SK-N-SH (cell line): ENCODE measurements at regions not wholly inside any gene's neighbourhood (a gene's known extent, or its start where the extent isn't known, plus 50 kb on each side); places are given as distances from the start of the nearest gene placed in this dataset.

Experiments
- CTCF ChIA-PET: fragments of 300-600, 350-600 bp; formaldehyde crosslinking; extraction: SDS; loops from one replicate; lab custom pipeline; 2021; lab: Yijun Ruan, JAX
- POLR2A ChIA-PET: fragments of 350-600 bp; sonication (Branson Sonifier 250); formaldehyde crosslinking; extraction: SDS; loops from one replicate; lab custom pipeline; 2020; ENCODE audit warnings: antibody characterized with exemption, inconsistent platforms; lab: Yijun Ruan, JAX
- DNase-seq: peaks from one replicate; pipeline ENCODE4 v3.0.0; 2012
- H2AFZ ChIP-seq: fragments of 200-600 bp; sonication (generic); 2 replicates; pipeline ENCODE4 v1.8.1; 2016; ENCODE audit warnings: antibody characterized with exemption, mild to moderate bottlenecking, low read depth
- H3F3A ChIP-seq: fragments of 200-600 bp; sonication (generic); replicated peaks from 2 replicates; pipeline ENCODE3; 2016; ENCODE audit warnings: antibody characterized with exemption, mild to moderate bottlenecking; ENCODE audit not compliant: insufficient read depth
- H3K27ac ChIP-seq, 2 experiments: fragments of 200-500 bp in 1 of 2; fragments of 200-600 bp in 1 of 2; sonication (Bioruptor generic) in 1 of 2; sonication (generic), shearing (Covaris generic) in 1 of 2; 2 replicates each; pipeline versions ENCODE4 v1.5.1 to v1.6.1; 2014 to 2016; ENCODE audit warnings: low read depth in 2 of 2, inconsistent platforms in 1 of 2, low read length in 1 of 2, mild to moderate bottlenecking in 1 of 2, mixed read lengths in 1 of 2
- H3K27me3 ChIP-seq: fragments of 200-600 bp; sonication (generic), shearing (Covaris generic); 2 replicates; pipeline ENCODE4 v1.6.1; 2016; ENCODE audit warnings: mixed run types; ENCODE audit not compliant: insufficient read depth
- H3K36me3 ChIP-seq, 2 experiments: fragments of 200-500 bp in 1 of 2; fragments of 200-600 bp in 1 of 2; sonication (Bioruptor generic) in 1 of 2; sonication (generic) in 1 of 2; replicated peaks in 1 of 2; 2 replicates each; pipeline versions ENCODE3 to v1.5.1; 2014 to 2016; ENCODE audit warnings: low read length in 1 of 2, mild to moderate bottlenecking in 1 of 2; ENCODE audit not compliant: insufficient read depth in 2 of 2, control insufficient read depth in 1 of 2
- H3K4me1 ChIP-seq, 2 experiments: fragments of 200-500 bp in 1 of 2; fragments of 200-600 bp in 1 of 2; sonication (Bioruptor generic) in 1 of 2; sonication (generic), shearing (Covaris generic) in 1 of 2; 2 replicates each; pipeline versions ENCODE4 v1.5.1 to v1.6.1; 2014 to 2016; ENCODE audit warnings: low read depth in 1 of 2, low read length in 1 of 2, mixed run types in 1 of 2; ENCODE audit not compliant: insufficient read depth in 2 of 2, control insufficient read depth in 1 of 2
- H3K4me2 ChIP-seq: fragments of 200-600 bp; sonication (generic), shearing (Covaris generic); 2 replicates; pipeline ENCODE4 v1.6.1; 2017; ENCODE audit warnings: mixed run types
- H3K4me3 ChIP-seq, 2 experiments: fragments of 200-500 bp in 1 of 2; fragments of 200-600 bp in 1 of 2; sonication (Bioruptor generic) in 1 of 2; sonication (generic), shearing (Covaris generic) in 1 of 2; 2 replicates each; pipeline versions ENCODE4 v1.5.1 to v1.8.1; 2014 to 2016; ENCODE audit warnings: low read depth in 2 of 2, inconsistent platforms in 1 of 2, low read length in 1 of 2, mild to moderate bottlenecking in 1 of 2, mixed read lengths in 1 of 2, moderate library complexity in 1 of 2
- H3K79me2 ChIP-seq: fragments of 200-600 bp; sonication (generic); 2 replicates; pipeline ENCODE4 v1.8.1; 2017; ENCODE audit warnings: mild to moderate bottlenecking; ENCODE audit not compliant: insufficient read depth
- H3K9ac ChIP-seq: fragments of 200-600 bp; sonication (generic); 2 replicates; pipeline ENCODE4 v1.6.1; 2017; ENCODE audit warnings: mixed run types
- H3K9me2 ChIP-seq: fragments of 200-600 bp; sonication (generic); 2 replicates; pipeline ENCODE4 v1.6.1; 2017; ENCODE audit warnings: mixed run types
- H3K9me3 ChIP-seq: fragments of 200-600 bp; sonication (generic); 2 replicates; pipeline ENCODE4 v1.6.1; 2017; ENCODE audit warnings: mixed run types, mild to moderate bottlenecking, moderate library complexity
- H4K20me1 ChIP-seq: fragments of 200-600 bp; sonication (generic); 2 replicates; pipeline ENCODE4 v1.6.1; 2017; ENCODE audit warnings: mild to moderate bottlenecking, mixed run types; ENCODE audit not compliant: insufficient read depth
- CHD2 ChIP-seq: fragments of 150-350 bp; IDR thresholded peaks from 2 replicates; pipeline ENCODE4 v1.6.1; 2018; ENCODE audit warnings: low read length; ENCODE audit not compliant: partially characterized antibody
- CTCF ChIP-seq: fragments of 200-600 bp; sonication (generic); IDR thresholded peaks from 2 replicates; pipeline ENCODE4 v1.6.1; 2017; ENCODE audit warnings: antibody characterized with exemption, mild to moderate bottlenecking, moderate library complexity
- EP300 ChIP-seq, 2 experiments: IDR thresholded peaks; 2 replicates each; pipeline versions ENCODE4 v1.4.0 to v1.6.1; 2012; ENCODE audit warnings: borderline replicate concordance in 1 of 2, low read depth in 1 of 2, low read length in 1 of 2
- FOSL2 ChIP-seq: IDR thresholded peaks from 2 replicates; pipeline ENCODE4 v1.4.0; 2012; ENCODE audit warnings: low read depth, mild to moderate bottlenecking, moderate library complexity, borderline replicate concordance
- FOXM1 ChIP-seq: IDR thresholded peaks from 2 replicates; pipeline ENCODE4 v1.4.0; 2012; ENCODE audit warnings: low read depth, mild to moderate bottlenecking
- GABPA ChIP-seq: IDR thresholded peaks from 2 replicates; pipeline ENCODE4 v1.4.0; 2012; ENCODE audit warnings: low read depth, mild to moderate bottlenecking
- GATA2 ChIP-seq: sonication (generic); formaldehyde crosslinking; IDR thresholded peaks from 2 replicates; pipeline ENCODE4 v1.5.0; 2020; ENCODE audit warnings: mild to moderate bottlenecking, missing genetic modification reagents
- MEF2A ChIP-seq: IDR thresholded peaks from 2 replicates; pipeline ENCODE4 v1.4.0; 2012; ENCODE audit warnings: low read depth, borderline replicate concordance
- NRF1 ChIP-seq: IDR thresholded peaks from 2 replicates; pipeline ENCODE4 v1.6.1; 2012; ENCODE audit warnings: low read depth, mild to moderate bottlenecking, low read length
- PBX3 ChIP-seq: IDR thresholded peaks from 2 replicates; pipeline ENCODE4; 2012
- POLR2AphosphoS5 ChIP-seq: IDR thresholded peaks from 2 replicates; pipeline ENCODE4 v1.6.1; 2012; ENCODE audit warnings: low read depth, low read length
- RAD21 ChIP-seq: IDR thresholded peaks from 2 replicates; pipeline ENCODE4 v1.6.1; 2012; ENCODE audit warnings: mild to moderate bottlenecking, low read length
- RCOR1 ChIP-seq: fragments of 150-350 bp; IDR thresholded peaks from 2 replicates; pipeline ENCODE4 v1.6.1; 2017; ENCODE audit warnings: antibody characterized with exemption, low read length
- RFX5 ChIP-seq: IDR thresholded peaks from 2 replicates; pipeline ENCODE4 v1.6.1; 2012; ENCODE audit warnings: mild to moderate bottlenecking, improper control_type of control experiment, low read length
- RXRA ChIP-seq: IDR thresholded peaks from 2 replicates; pipeline ENCODE4 v1.4.0; 2012; ENCODE audit warnings: low read depth, mild to moderate bottlenecking, borderline replicate concordance
- SIN3A ChIP-seq: IDR thresholded peaks from 2 replicates; pipeline ENCODE4 v1.6.1; 2012; ENCODE audit warnings: low read depth, mild to moderate bottlenecking, low read length, moderate library complexity, borderline replicate concordance
- SMC3 ChIP-seq: IDR thresholded peaks from 2 replicates; pipeline ENCODE4 v1.6.1; 2012; ENCODE audit warnings: low read depth, low read length, improper control_type of control experiment
- TCF12 ChIP-seq: IDR thresholded peaks from 2 replicates; pipeline ENCODE4 v1.4.0; 2012
- TEAD4 ChIP-seq: IDR thresholded peaks from 2 replicates; pipeline ENCODE4 v1.4.0; 2012; ENCODE audit warnings: mild to moderate bottlenecking, borderline replicate concordance; ENCODE audit not compliant: insufficient read depth
- USF1 ChIP-seq: IDR thresholded peaks from 2 replicates; pipeline ENCODE4 v1.4.0; 2012; ENCODE audit warnings: low read depth, borderline replicate concordance
- whole genome bisulfite sequencing: methylation state at CpG from one replicate; pipeline ENCODE4 v1.1.6; 2017; ENCODE audit warnings: low lambda C conversion rate; 5-methylcytosine and 5-hydroxymethylcytosine counted together

DNA sequence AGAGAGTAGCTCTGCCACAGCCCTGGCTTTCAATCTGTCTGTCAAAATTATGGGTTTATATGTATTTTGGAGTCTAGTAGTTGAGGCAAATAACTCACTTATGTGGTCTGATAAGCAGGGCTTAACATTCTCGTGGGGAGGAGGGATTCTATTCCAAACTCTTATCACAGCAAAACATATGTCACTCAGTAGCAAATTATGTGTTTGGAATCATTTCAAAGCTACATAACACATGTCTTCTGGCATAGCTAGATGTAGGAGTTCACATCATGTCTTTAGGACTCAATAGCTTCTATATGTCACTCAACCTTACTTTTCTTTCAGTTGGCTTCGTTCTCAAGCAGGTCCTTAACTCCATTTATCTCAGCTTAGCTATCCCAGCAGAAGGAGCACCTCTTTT, 144.5 kb upstream of the SEMA6A start:
- ChIA-PET CTCF (interaction anchor here (1.2 kb wide), 1 partner anchor 44 kb away, joined by 3 read pairs; no protein-coding TSS in a partner anchor), POLR2A (no interaction called here)
- H3K4me3 ChIP-seq = no peak overlapping the region
- no peaks in the 10 kb centered on the region for H3K36me3 ChIP-seq
- DNase-seq = no peak
- H3K27ac ChIP-seq = no peak overlapping the region
- H3K9ac ChIP-seq = no peak overlapping the region
- H3K27me3 ChIP-seq = no peaks in the 10 kb centered on the region
- no peak overlapping the region for H2AFZ ChIP-seq
- no peak overlapping the region for H3K4me2 ChIP-seq
- no peaks in the 10 kb centered on the region for H3K79me2 ChIP-seq
- no peaks in the 10 kb centered on the region for H4K20me1 ChIP-seq
- 5% methylated on average over 2 of the region's 2 CpGs for WGBS
- H3F3A ChIP-seq = no peaks in the 10 kb centered on the region
- no peak for TF ChIP-seq FOSL2
- H3K9me3 ChIP-seq = no peaks in the 10 kb centered on the region
- no peaks in the 10 kb centered on the region for H3K4me1 ChIP-seq
- no peaks in the 10 kb centered on the region for H3K9me2 ChIP-seq

- no peak for TF ChIP-seq RCOR1
- TF ChIP-seq SIN3A = no peak
- no peak for TF ChIP-seq PBX3
- no peak for TF ChIP-seq RXRA
- TF ChIP-seq FOSL2 = no peak
- no peak for TF ChIP-seq POLR2AphosphoS5
- no peak for TF ChIP-seq FOXM1
- TF ChIP-seq NRF1 = no peak
- no peak for TF ChIP-seq MEF2A
- TF ChIP-seq RAD21 = no peak
Measured at GRCh38 chr5:116718317-116718716, 143.7 kb upstream of the SEMA6A start.

DNA sequence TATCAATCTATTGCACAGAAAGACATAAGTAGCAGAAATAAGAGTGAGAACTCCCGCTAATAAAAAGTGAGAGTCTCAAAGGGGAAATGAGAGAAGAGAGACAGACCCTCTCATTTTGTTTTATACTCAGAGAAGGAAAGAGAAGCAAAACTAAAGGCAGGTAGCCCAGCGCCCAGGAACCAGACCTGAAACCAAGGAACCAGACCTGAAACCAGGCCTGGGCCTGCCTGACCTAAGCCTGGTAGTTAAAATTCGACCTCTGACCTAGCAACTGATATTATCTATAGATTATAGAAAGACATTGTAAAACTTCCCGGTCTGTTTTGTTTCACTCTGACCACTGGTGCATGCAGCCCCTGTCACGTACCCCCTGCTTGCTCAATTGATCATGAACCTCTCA, 134.5 kb upstream of the SEMA6A start:
- Histone ChIP-seq H2AFZ (no peak overlapping the region), H3K4me3 (no peak overlapping the region), H3K9me2 (no peaks in the 10 kb centered on the region), H3K27ac (no peak overlapping the region), H3K9ac (no peak overlapping the region), H3K4me2 (no peak overlapping the region), H3F3A (no peaks in the 10 kb centered on the region), H3K9me3 (no peaks in the 10 kb centered on the region), H4K20me1 (no peaks in the 10 kb centered on the region), H3K36me3 (no peaks in the 10 kb centered on the region), H3K4me1 (no peaks in the 10 kb centered on the region), H3K27me3 (no peaks in the 10 kb centered on the region), H3K79me2 (no peaks in the 10 kb centered on the region)
- DNase-seq = no peak
- WGBS = 46% methylated on average over 3 of the region's 5 CpGs
- POLR2A ChIA-PET = no interaction called here
- CTCF ChIA-PET = no interaction called here
- no peak for TF ChIP-seq GABPA
- no peak for TF ChIP-seq SMC3
- no peak for TF ChIP-seq USF1
- TF ChIP-seq RFX5 = no peak
- no peak for TF ChIP-seq TEAD4
- TF ChIP-seq CHD2 = no peak
- no peak for TF ChIP-seq RXRA
- TF ChIP-seq GATA2 (CRISPR knock-in tag) = no peak
- TF ChIP-seq FOSL2 = no peak
- TF ChIP-seq CTCF = no peak
- no peak for TF ChIP-seq POLR2AphosphoS5
- TF ChIP-seq FOXM1 = no peak
- TF ChIP-seq MEF2A = no peak
- TF ChIP-seq TCF12 = no peak
- TF ChIP-seq EP300 (IDR thresholded peaks at IDR 0.05; ENCODE audit: borderline replicate concordance in 1 of 2, low read depth in 1 of 2, low read length in 1 of 2) = no peak

More at GRCh38 chr5:116718317-116718716, 143.7 kb upstream of the SEMA6A start:
- DNase-seq = no peak
- H3K9ac ChIP-seq = no peak overlapping the region
- H3K36me3 ChIP-seq = no peaks in the 10 kb centered on the region
- H4K20me1 ChIP-seq = no peaks in the 10 kb centered on the region
- no peaks in the 10 kb centered on the region for H3K9me3 ChIP-seq
- H2AFZ ChIP-seq = no peak overlapping the region
- ChIA-PET POLR2A (no interaction called here), CTCF (interaction anchor here (1.2 kb wide), 1 partner anchor 45 kb away, joined by 3 read pairs; no protein-coding TSS in a partner anchor)
- no peaks in the 10 kb centered on the region for H3K9me2 ChIP-seq
- no peak overlapping the region for H3K27ac ChIP-seq
- H3K79me2 ChIP-seq = no peaks in the 10 kb centered on the region
- H3K4me3 ChIP-seq = no peak overlapping the region
- H3K4me2 ChIP-seq = no peak overlapping the region
- no peaks in the 10 kb centered on the region for H3K27me3 ChIP-seq
- no peaks in the 10 kb centered on the region for H3K4me1 ChIP-seq
- no peaks in the 10 kb centered on the region for H3F3A ChIP-seq
